Adrenal gland (tissue), 9 donors: ENCODE measurements at regions not wholly inside any gene's neighbourhood (a gene's known extent, or its start where the extent isn't known, plus 50 kb on each side); places are given as distances from the start of the nearest gene placed in this dataset.

ENCODE experiments used
- DNase-seq, 7 donors: peaks; one replicate each; pipeline ENCODE4 v3.0.0-alpha.2; 2019 to 2020
- H3K27ac ChIP-seq, 5 donors: fragments of 200-600 bp; sonication (generic) in 4 of 5; 1 replicate in 3 of 5; 2 replicates in 2 of 5; pipeline versions ENCODE4 v1.5.1 to v1.8.0; 2016 to 2020; ENCODE audit warnings: mild to moderate bottlenecking in 1 of 5
- H3K27me3 ChIP-seq: fragments of 200-600 bp; 2 replicates; pipeline ENCODE4 v1.8.0; 2021
- H3K36me3 ChIP-seq, 2 donors: fragments of 200-600 bp; replicated peaks in 1 of 2; 1 replicate in 1 of 2; 2 replicates in 1 of 2; pipeline versions ENCODE4 v1.5.1 to v1.8.0; 2018 to 2022
- H3K4me1 ChIP-seq, 2 donors: fragments of 200-600 bp; replicated peaks in 1 of 2; 1 replicate in 1 of 2; 2 replicates in 1 of 2; pipeline versions ENCODE4 v1.5.1 to v1.8.0; 2018 to 2021
- H3K4me3 ChIP-seq, 4 donors: fragments of 200-600 bp; sonication (generic) in 3 of 4; one replicate each; pipeline ENCODE4 v1.5.1; 2016 to 2018
- H3K9me3 ChIP-seq, 3 donors: fragments of 200-600 bp; sonication (generic) in 1 of 3; replicated peaks in 1 of 3; 1 replicate in 2 of 3; 2 replicates in 1 of 3; pipeline versions ENCODE4 v1.5.1 to v1.8.0; 2016 to 2021
- POLR2A ChIP-seq, 2 donors: fragments of 450-650 bp; IDR thresholded peaks; one replicate each; pipeline ENCODE4 v1.6.1; 2017; ENCODE audit warnings: antibody characterized with exemption in 2 of 2, mild to moderate bottlenecking in 2 of 2, moderate library complexity in 1 of 2
- WGBS, 4 donors: extraction: QIAGEN DNeasy Blood & Tissue Kit in 2 of 4; methylation state at CpG; one replicate each; pipeline versions ENCODE4 v1.1.5 to v1.1.7; 2013 to 2017; 5-methylcytosine and 5-hydroxymethylcytosine counted together
- intact Hi-C, 2 donors: fragments of 100-400 bp; cut with DNase I; formaldehyde crosslinking; loops; one replicate each; pipeline versions ENCODE4 v1.14.1 to v1.15.0; 2022 to 2023
- TF ChIP-seq, protein P1 (sequence below), 6 experiments: fragments of 450-650 bp in 4 of 6; fragments of 200-600 bp in 2 of 6; sonication (generic) in 1 of 6; IDR thresholded peaks; 1 replicate in 5 of 6; 2 replicates in 1 of 6; pipeline versions ENCODE4 v1.5.1 to v1.8.0; 2016 to 2021; ENCODE audit warnings: antibody characterized with exemption in 6 of 6, mild to moderate bottlenecking in 2 of 6, moderate library complexity in 1 of 6
- donor health status: healthy with polysubstance abuse.
- donor health status: Bipolar disorder and iron deficiency.
- donor health status: DM: yes; HTN: yes; CAD: no.
- donor health status: DM: no; HTN: no; CAD: no.
- donor health status: DM: no; HTN: no; CAD: no.

DNA sequence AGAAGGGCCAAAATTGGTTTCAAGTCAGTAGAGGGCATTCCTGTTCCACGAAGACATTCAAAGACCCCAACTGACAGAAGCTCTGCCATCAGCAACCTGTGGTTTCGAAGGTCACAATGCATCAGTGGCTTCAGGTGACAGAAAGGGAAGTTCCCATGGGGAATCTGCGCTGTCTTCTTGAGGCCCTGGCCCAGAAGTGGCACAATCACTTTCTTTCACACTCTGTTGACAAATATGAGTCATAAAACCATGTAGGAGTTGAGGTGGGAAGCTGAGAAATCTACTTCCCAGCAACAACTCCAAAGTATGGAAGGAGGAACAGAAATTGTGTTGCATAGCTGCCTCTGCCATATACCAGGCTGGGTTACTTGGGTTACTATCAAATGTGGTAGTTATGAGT, 621.1 kb upstream of the FANCL start:
- TF ChIP-seq, protein P1, sequence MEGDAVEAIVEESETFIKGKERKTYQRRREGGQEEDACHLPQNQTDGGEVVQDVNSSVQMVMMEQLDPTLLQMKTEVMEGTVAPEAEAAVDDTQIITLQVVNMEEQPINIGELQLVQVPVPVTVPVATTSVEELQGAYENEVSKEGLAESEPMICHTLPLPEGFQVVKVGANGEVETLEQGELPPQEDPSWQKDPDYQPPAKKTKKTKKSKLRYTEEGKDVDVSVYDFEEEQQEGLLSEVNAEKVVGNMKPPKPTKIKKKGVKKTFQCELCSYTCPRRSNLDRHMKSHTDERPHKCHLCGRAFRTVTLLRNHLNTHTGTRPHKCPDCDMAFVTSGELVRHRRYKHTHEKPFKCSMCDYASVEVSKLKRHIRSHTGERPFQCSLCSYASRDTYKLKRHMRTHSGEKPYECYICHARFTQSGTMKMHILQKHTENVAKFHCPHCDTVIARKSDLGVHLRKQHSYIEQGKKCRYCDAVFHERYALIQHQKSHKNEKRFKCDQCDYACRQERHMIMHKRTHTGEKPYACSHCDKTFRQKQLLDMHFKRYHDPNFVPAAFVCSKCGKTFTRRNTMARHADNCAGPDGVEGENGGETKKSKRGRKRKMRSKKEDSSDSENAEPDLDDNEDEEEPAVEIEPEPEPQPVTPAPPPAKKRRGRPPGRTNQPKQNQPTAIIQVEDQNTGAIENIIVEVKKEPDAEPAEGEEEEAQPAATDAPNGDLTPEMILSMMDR (IDR thresholded peaks at IDR 0.05), result no peak
- no peak for TF ChIP-seq POLR2A (IDR thresholded peaks at IDR 0.05)
- WGBS, 4 donors, result 77 to 88% (median 82%) methylated on average over 3 of the region's 3 CpGs
- H3K4me3 ChIP-seq, result no peak overlapping the region
- H3K9me3 ChIP-seq, result no peaks in the 10 kb centered on the region
- H3K36me3 ChIP-seq, result no peaks in the 10 kb centered on the region
- H3K27ac ChIP-seq, result no peak overlapping the region
- intact Hi-C loops, result no loop called here
- no peaks in the 10 kb centered on the region for H3K27me3 ChIP-seq
- no peaks in the 10 kb centered on the region for H3K4me1 ChIP-seq
- no peak for DNase-seq

DNA sequence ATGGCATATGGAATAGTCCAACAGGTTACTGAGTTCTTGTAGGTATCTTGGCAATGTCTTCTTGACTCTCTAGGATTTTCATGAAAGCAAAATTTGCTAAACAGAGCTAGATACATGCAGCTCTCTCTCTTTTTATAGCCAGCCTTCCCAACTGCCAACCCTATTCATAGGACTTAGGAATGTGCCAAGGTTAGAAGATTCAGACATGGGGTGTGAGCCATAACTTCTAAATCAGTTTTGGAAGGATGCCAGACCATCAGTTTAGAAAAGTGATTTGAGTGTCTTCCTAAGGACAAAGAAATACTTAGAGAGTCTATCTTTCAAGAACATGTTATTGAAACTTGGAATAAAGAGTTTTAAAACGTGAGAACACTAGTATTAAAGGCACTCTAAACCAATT, 619.5 kb upstream of the FANCL start:
- TF ChIP-seq POLR2A (IDR thresholded peaks at IDR 0.05), result no peak
- TF ChIP-seq, protein P1 (IDR thresholded peaks at IDR 0.05), result no peak
- 59 to 76% (median 66%) methylated on average over 1 of the region's 1 CpG for WGBS, 4 donors
- no peak overlapping the region for H3K27ac ChIP-seq
- intact Hi-C loops, result no loop called here
- no peaks in the 10 kb centered on the region for H3K9me3 ChIP-seq
- no peaks in the 10 kb centered on the region for H3K27me3 ChIP-seq
- H3K36me3 ChIP-seq, result no peaks in the 10 kb centered on the region
- DNase-seq, result no peak
- no peaks in the 10 kb centered on the region for H3K4me1 ChIP-seq
- H3K4me3 ChIP-seq, result no peak overlapping the region

- H3K27ac ChIP-seq, result no peak overlapping the region
- H3K4me1 ChIP-seq, result no peaks in the 10 kb centered on the region
- TF ChIP-seq, protein P1 (IDR thresholded peaks at IDR 0.05), result no peak
- TF ChIP-seq POLR2A (IDR thresholded peaks at IDR 0.05), result no peak
- H3K9me3 ChIP-seq, result no peaks in the 10 kb centered on the region
- DNase-seq, result no peak
- no peak overlapping the region for H3K4me3 ChIP-seq
- H3K27me3 ChIP-seq, result no peaks in the 10 kb centered on the region
- WGBS, 4 donors, result 70 to 83% (median 76%) methylated on average over 6 of the region's 6 CpGs
- intact Hi-C loops, result no loop called here
- no peaks in the 10 kb centered on the region for H3K36me3 ChIP-seq
These were observed 615.0 kb upstream of the FANCL start for GRCh38 chr2:58856100-58856499.

- WGBS, 4 donors, result 57 to 73% (median 70%) methylated on average over 2 of the region's 2 CpGs
- H3K4me1 ChIP-seq, result no peaks in the 10 kb centered on the region
- H3K27me3 ChIP-seq, result no peaks in the 10 kb centered on the region
- intact Hi-C loops, result no loop called here
- TF ChIP-seq, protein P1 (IDR thresholded peaks at IDR 0.05), result no peak
- TF ChIP-seq POLR2A (IDR thresholded peaks at IDR 0.05), result no peak
- H3K27ac ChIP-seq, result no peak overlapping the region
- H3K9me3 ChIP-seq, result no peaks in the 10 kb centered on the region
- no peaks in the 10 kb centered on the region for H3K36me3 ChIP-seq
- no peak for DNase-seq
- no peak overlapping the region for H3K4me3 ChIP-seq
These were observed 612.3 kb upstream of the FANCL start for GRCh38 chr2:58853420-58853819.
